ENCODE measurements at regions not wholly inside any gene's neighbourhood (a gene's known extent, or its start where the extent isn't known, plus 50 kb on each side); places are given as distances from the start of the nearest gene placed in this dataset.

- no peak for TF ChIP-seq CTCF (conservative IDR thresholded peaks at IDR 0.05; ENCODE audit: low read depth, low read length)
- DNase-seq (ENCODE audit: low read depth), result no peak
- H3K4me3 ChIP-seq (ENCODE audit: low read length), result no peak overlapping the region
Observed at GRCh38 chr2:21330786-21331391, 207.1 kb downstream of the TDRD15 start.

- DNase-seq (ENCODE audit: low read depth), result no peak
- TF ChIP-seq CTCF (conservative IDR thresholded peaks at IDR 0.05; ENCODE audit: low read depth, low read length), result no peak
- no peak overlapping the region for H3K4me3 ChIP-seq (ENCODE audit: low read length)
Observed at GRCh38 chr2:21331625-21332370, 208.0 kb downstream of the TDRD15 start.

GRCh38 chr2:21332993-21333625 is 209.3 kb downstream of the TDRD15 start:
- H3K4me3 ChIP-seq (ENCODE audit: low read length), result no peak overlapping the region
- no peak for TF ChIP-seq CTCF (conservative IDR thresholded peaks at IDR 0.05; ENCODE audit: low read depth, low read length)
- DNase-seq (ENCODE audit: low read depth), result no peak

GRCh38 chr2:21333684-21334083 is 209.9 kb downstream of the TDRD15 start:
- peak; percentile 57 for DNase-seq (ENCODE audit: low read depth)
- no peak for TF ChIP-seq CTCF (conservative IDR thresholded peaks at IDR 0.05; ENCODE audit: low read depth, low read length)
- H3K4me3 ChIP-seq (ENCODE audit: low read length), result no peak overlapping the region

- DNase-seq (ENCODE audit: low read depth), result no peak
- no peak overlapping the region for H3K4me3 ChIP-seq (ENCODE audit: low read length)
- no peak for TF ChIP-seq CTCF (conservative IDR thresholded peaks at IDR 0.05; ENCODE audit: low read depth, low read length)
Observed at GRCh38 chr2:21346984-21347383, 223.2 kb downstream of the TDRD15 start.

GRCh38 chr2:21353879-21354679 is 230.3 kb downstream of the TDRD15 start:
- no peak for DNase-seq (ENCODE audit: low read depth)
- TF ChIP-seq CTCF (conservative IDR thresholded peaks at IDR 0.05; ENCODE audit: low read depth, low read length), result no peak
- no peak overlapping the region for H3K4me3 ChIP-seq (ENCODE audit: low read length)

All from retinal pigment epithelial cell (primary cell).